SK-N-SH treated with all-trans-retinoic acid at 6 μM for 48 hours (cell line): ENCODE measurements at regions not wholly inside any gene's neighbourhood (a gene's known extent, or its start where the extent isn't known, plus 50 kb on each side); places are given as distances from the start of the nearest gene placed in this dataset.

Experiments used
- ATAC-seq: fragments of 200-7000 bp; cut with Tn5 transposase; 3 replicates; pipeline ENCODE4 v1.9.1; 2020; ENCODE audit warnings: mild to moderate bottlenecking, moderate library complexity
- ARNTL ChIP-seq: fragments of 450-650 bp; formaldehyde crosslinking; IDR thresholded peaks from 2 replicates; pipeline ENCODE4 v1.5.0; 2020; ENCODE audit warnings: low read depth, mild to moderate bottlenecking, moderate library complexity, borderline replicate concordance
- BACH2 ChIP-seq: fragments of 250-450 bp; sonication (Bioruptor Pico); IDR thresholded peaks from 2 replicates; pipeline ENCODE4 v1.9.0; 2021; ENCODE audit warnings: mild to moderate bottlenecking, borderline replicate concordance
- CREB5 ChIP-seq: fragments of 250-450 bp; sonication (Bioruptor Pico); IDR thresholded peaks from 2 replicates; pipeline ENCODE4 v1.5.1; 2020; ENCODE audit warnings: low read depth, mild to moderate bottlenecking, moderate library complexity
- CSDC2 ChIP-seq: fragments of 250-450 bp; sonication (Bioruptor Pico); IDR thresholded peaks from 2 replicates; pipeline ENCODE4 v1.5.0; 2020; ENCODE audit warnings: mild to moderate bottlenecking, moderate library complexity
- CSRNP3 ChIP-seq: fragments of 250-450 bp; sonication (Bioruptor Pico); IDR thresholded peaks from 2 replicates; pipeline ENCODE4 v1.5.1; 2021; ENCODE audit warnings: mild to moderate bottlenecking, moderate library complexity
- ESRRG ChIP-seq: fragments of 250-450 bp; sonication (Bioruptor Pico); IDR thresholded peaks from 2 replicates; pipeline ENCODE4 v1.6.1; 2021; ENCODE audit warnings: mild to moderate bottlenecking
- GLIS3 ChIP-seq: fragments of 250-450 bp; sonication (Bioruptor Pico); IDR thresholded peaks from 2 replicates; pipeline ENCODE4 v1.5.0; 2020; ENCODE audit warnings: mild to moderate bottlenecking, moderate library complexity
- OSR1 ChIP-seq: fragments of 250-450 bp; sonication (Bioruptor Pico); IDR thresholded peaks from 2 replicates; pipeline ENCODE4 v1.8.0; 2022; ENCODE audit warnings: moderate library complexity, mild to moderate bottlenecking, inconsistent platforms
- POU6F1 ChIP-seq: fragments of 250-450 bp; sonication (Bioruptor Pico); IDR thresholded peaks from 2 replicates; pipeline ENCODE4 v1.8.0; 2021; ENCODE audit warnings: low read depth, mild to moderate bottlenecking, moderate library complexity, borderline replicate concordance
- PPARA ChIP-seq: fragments of 250-450 bp; sonication (Bioruptor Pico); IDR thresholded peaks from 2 replicates; pipeline ENCODE4 v1.5.0; 2020; ENCODE audit warnings: mild to moderate bottlenecking, borderline replicate concordance
- RARB ChIP-seq: fragments of 250-450 bp; sonication (Bioruptor Pico); IDR thresholded peaks from 2 replicates; pipeline ENCODE4 v1.8.0; 2021; ENCODE audit warnings: mild to moderate bottlenecking, moderate library complexity
- SNAI2 ChIP-seq: fragments of 250-450 bp; sonication (Bioruptor Pico); IDR thresholded peaks from 2 replicates; pipeline ENCODE4 v1.5.0; 2020; ENCODE audit warnings: mild to moderate bottlenecking, moderate library complexity
- TCF4 ChIP-seq: fragments of 250-450 bp; sonication (Bioruptor Pico); IDR thresholded peaks from 2 replicates; pipeline ENCODE4 v1.8.0; 2021; ENCODE audit warnings: mild to moderate bottlenecking, moderate library complexity, borderline replicate concordance
- TOX ChIP-seq: fragments of 250-450 bp; sonication (Bioruptor Pico); IDR thresholded peaks from 2 replicates; pipeline ENCODE4 v1.8.0; 2021; ENCODE audit warnings: mild to moderate bottlenecking, moderate library complexity, borderline replicate concordance
- TSHZ2 ChIP-seq: fragments of 250-450 bp; sonication (Bioruptor Pico); IDR thresholded peaks from 2 replicates; pipeline ENCODE4 v1.5.0; 2020; ENCODE audit warnings: mild to moderate bottlenecking, moderate library complexity
- ZC3H10 ChIP-seq: fragments of 250-450 bp; sonication (Bioruptor Pico); IDR thresholded peaks from 2 replicates; pipeline ENCODE4 v1.5.1; 2021; ENCODE audit warnings: mild to moderate bottlenecking, moderate library complexity
- ZFP30 ChIP-seq: fragments of 450-650 bp; formaldehyde crosslinking; IDR thresholded peaks from 2 replicates; pipeline ENCODE4 v1.5.0; 2022; ENCODE audit warnings: mild to moderate bottlenecking, moderate library complexity
- ZNF565 ChIP-seq: fragments of 450-650 bp; formaldehyde crosslinking; conservative IDR thresholded peaks from 2 replicates; pipeline ENCODE4 v1.5.0; 2020; ENCODE audit warnings: low read depth, mild to moderate bottlenecking, moderate library complexity
- ZNF70 ChIP-seq: fragments of 450-650 bp; formaldehyde crosslinking; IDR thresholded peaks from 2 replicates; pipeline ENCODE4 v1.5.0; 2020; ENCODE audit warnings: mild to moderate bottlenecking, moderate library complexity
- ZNF8 ChIP-seq: fragments of 450-650 bp; formaldehyde crosslinking; IDR thresholded peaks from 2 replicates; pipeline ENCODE4 v1.5.0; 2020; ENCODE audit warnings: mild to moderate bottlenecking, moderate library complexity
- TF ChIP-seq, protein P1 (sequence below): fragments of 250-450 bp; sonication (Bioruptor Pico); IDR thresholded peaks from 2 replicates; pipeline ENCODE4 v1.8.0; 2020; ENCODE audit warnings: mild to moderate bottlenecking, moderate library complexity, borderline replicate concordance

DNA sequence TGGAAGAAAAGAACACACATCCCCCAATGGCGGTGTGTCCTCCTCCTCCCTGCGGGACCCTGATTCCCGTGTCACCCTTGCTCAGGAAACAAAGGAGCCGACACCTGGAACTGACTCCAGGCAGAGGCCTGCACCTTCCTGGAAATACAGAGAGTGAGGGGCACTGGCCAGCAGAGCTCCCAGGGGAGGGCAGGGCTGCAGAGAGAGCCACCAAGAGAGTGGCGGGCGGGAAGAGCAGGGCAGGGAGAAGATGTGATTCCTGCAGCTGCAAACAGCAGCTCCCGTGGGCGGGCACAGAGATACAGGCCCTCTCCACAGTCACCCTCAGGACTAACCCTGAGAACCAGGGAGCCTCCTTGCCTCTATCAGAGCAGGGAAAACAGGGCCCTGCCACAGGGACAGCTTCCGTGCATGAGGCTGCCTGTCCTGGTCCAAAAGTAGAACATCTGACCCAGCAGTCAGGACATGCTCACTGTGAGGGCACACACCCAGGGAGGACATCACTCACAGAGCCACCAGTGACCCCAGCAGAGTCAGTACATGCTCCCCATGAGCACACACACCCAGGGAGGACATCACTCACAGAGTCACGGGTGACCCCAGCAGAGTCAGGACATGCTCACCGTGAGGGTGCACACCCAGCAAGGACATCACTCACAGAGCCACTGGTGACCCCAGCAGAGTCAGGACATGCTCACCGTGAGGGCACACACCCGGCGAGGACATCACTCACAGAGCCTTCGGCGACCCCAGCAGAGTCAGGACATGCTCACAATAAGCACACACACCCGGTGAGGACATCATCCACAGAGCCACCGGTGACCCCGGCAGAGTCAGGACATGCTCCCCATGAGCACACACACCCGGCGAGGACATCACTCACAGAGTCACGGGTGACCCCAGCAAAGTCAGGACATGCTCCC is 193.1 kb downstream of the DLL1 start:
- no peak for ATAC-seq
- TF ChIP-seq BACH2 (no peak), CREB5 (CRISPR knock-in tag) (no peak), GLIS3 (CRISPR knock-in tag) (no peak), RARB (CRISPR knock-in tag) (no peak), ZNF8 (no peak), ZNF70 (CRISPR knock-in tag) (no peak), OSR1 (CRISPR knock-in tag) (no peak), ESRRG (no peak), ZNF565 (no peak), PPARA (no peak), TCF4 (CRISPR knock-in tag) (no peak), TOX (CRISPR knock-in tag) (no peak)

DNA sequence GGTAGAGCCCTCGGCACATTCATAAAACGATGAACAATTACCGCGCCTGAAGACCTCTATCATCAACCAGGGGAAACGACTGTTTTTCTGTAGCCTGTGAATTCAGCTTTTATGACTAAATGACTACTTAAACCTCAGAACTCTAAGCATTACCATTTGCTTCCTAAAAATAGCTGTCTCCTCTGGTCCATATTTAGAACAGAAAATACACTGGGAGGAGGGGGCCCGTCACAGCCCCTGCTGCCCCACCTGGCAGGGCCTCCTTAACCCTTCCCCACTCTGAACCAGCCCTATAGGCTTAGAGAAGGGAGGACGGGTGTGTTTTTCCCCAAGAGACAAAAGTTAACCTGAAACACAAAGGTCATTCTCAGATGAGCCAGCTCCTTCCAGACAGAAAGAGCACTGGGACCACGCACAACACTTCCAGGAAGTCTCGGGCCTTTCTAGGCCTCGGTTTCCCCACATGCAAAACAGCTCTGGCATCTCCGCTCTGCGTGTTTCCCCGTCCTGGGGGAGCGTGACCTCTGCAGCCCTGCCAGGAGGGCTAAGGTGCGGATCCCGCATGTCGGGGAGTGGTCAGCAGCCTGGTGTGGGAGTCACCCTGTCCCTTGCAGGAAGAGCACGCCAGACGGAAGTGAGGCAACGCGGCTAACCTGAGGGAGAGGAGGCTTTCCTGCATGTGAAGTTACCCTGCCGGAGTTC is 193.9 kb downstream of the DLL1 start:
- no peak for TF ChIP-seq ZNF565
- no peak for TF ChIP-seq CSRNP3 (CRISPR knock-in tag)
- TF ChIP-seq PPARA = no peak
- no peak for TF ChIP-seq TSHZ2 (CRISPR knock-in tag)
- TF ChIP-seq POU6F1 (CRISPR knock-in tag) = no peak
- TF ChIP-seq ARNTL = no peak
- no peak for TF ChIP-seq CREB5 (CRISPR knock-in tag)
- no peak for TF ChIP-seq BACH2
- TF ChIP-seq OSR1 (CRISPR knock-in tag) = no peak
- TF ChIP-seq, all 23 proteins: peak for 0
- ATAC-seq = no peak

DNA sequence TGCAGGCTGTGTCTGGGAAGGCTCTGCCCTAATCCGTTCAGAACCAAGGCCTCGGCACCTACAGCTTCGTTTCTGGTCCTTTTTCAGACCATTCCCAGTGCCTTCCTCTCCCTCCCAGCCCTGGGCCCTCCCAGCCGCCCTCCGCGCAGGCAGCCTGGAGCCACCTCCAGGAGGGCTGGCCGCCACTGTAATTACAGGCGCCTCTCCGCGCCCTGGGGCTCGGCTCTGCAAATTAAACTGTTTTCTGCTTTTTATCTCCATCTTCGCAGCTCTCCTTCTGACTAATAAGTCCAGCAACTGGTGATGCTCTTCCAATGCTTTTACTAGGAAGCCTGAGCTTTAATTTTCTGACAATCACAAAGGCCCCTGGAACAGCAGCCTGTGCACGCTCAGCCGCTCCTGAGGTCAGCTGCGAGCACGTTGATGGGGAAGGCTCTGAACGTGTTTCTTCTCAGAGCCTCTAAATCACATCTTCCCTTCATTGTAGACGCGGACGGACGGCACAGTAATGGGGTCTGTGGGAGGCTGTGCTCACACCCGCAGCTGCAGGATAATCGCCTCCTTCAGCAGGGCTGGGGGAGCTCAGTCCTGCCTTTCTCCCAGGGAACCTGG is 194.6 kb downstream of the DLL1 start:
- ATAC-seq = no peak
- TF ChIP-seq TOX (CRISPR knock-in tag) (no peak), OSR1 (CRISPR knock-in tag) (no peak), ZFP30 (CRISPR knock-in tag) (no peak), TSHZ2 (CRISPR knock-in tag) (no peak), ZNF70 (CRISPR knock-in tag) (no peak), SNAI2 (no peak), CSDC2 (CRISPR knock-in tag) (no peak), ZNF8 (no peak), ESRRG (no peak), TCF4 (CRISPR knock-in tag) (no peak), ARNTL (no peak), ZC3H10 (CRISPR knock-in tag) (no peak)
- TF ChIP-seq, protein P1, sequence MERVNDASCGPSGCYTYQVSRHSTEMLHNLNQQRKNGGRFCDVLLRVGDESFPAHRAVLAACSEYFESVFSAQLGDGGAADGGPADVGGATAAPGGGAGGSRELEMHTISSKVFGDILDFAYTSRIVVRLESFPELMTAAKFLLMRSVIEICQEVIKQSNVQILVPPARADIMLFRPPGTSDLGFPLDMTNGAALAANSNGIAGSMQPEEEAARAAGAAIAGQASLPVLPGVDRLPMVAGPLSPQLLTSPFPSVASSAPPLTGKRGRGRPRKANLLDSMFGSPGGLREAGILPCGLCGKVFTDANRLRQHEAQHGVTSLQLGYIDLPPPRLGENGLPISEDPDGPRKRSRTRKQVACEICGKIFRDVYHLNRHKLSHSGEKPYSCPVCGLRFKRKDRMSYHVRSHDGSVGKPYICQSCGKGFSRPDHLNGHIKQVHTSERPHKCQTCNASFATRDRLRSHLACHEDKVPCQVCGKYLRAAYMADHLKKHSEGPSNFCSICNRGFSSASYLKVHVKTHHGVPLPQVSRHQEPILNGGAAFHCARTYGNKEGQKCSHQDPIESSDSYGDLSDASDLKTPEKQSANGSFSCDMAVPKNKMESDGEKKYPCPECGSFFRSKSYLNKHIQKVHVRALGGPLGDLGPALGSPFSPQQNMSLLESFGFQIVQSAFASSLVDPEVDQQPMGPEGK = no peak
